ENCODE measurements at regions not wholly inside any gene's neighbourhood (a gene's known extent, or its start where the extent isn't known, plus 50 kb on each side); places are given as distances from the start of the nearest gene placed in this dataset.

DNA sequence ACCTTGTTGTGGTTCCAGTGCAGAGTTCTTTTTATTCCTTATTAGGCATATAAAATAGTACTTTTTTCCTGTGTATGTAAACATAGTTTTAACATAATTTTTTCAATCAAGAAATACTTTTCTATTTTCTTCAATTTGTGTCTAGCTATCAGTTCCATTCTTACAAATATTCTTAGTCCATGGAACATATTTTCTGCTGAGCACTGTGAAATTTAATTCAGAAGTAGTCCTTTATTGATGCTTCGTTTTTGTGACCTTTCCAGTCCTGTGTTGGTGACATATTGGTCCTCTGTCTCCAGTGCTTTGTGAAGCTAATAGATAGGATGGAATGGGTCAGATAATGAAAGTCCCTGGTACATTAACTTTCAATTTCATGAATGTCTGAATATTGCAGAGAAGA, 325.1 kb downstream of the SAMD5 start:
- Mint-ChIP-seq H3K4me3 (ENCODE audit: unreplicated experiment) (no peak overlapping the region), H3K36me3 (ENCODE audit: unreplicated experiment) (no peaks in the 10 kb centered on the region), H3K27ac (ENCODE audit: unreplicated experiment) (no peak overlapping the region), H3K27me3 (ENCODE audit: unreplicated experiment) (no peaks in the 10 kb centered on the region), H3K9me3 (ENCODE audit: unreplicated experiment) (no peaks in the 10 kb centered on the region), H3K4me1 (ENCODE audit: unreplicated experiment) (no peaks in the 10 kb centered on the region)
- TF ChIP-seq, protein P1, sequence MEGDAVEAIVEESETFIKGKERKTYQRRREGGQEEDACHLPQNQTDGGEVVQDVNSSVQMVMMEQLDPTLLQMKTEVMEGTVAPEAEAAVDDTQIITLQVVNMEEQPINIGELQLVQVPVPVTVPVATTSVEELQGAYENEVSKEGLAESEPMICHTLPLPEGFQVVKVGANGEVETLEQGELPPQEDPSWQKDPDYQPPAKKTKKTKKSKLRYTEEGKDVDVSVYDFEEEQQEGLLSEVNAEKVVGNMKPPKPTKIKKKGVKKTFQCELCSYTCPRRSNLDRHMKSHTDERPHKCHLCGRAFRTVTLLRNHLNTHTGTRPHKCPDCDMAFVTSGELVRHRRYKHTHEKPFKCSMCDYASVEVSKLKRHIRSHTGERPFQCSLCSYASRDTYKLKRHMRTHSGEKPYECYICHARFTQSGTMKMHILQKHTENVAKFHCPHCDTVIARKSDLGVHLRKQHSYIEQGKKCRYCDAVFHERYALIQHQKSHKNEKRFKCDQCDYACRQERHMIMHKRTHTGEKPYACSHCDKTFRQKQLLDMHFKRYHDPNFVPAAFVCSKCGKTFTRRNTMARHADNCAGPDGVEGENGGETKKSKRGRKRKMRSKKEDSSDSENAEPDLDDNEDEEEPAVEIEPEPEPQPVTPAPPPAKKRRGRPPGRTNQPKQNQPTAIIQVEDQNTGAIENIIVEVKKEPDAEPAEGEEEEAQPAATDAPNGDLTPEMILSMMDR (IDR thresholded peaks at IDR 0.05): no peak
- no peak for DNase-seq (ENCODE audit: extremely low spot score, unreplicated experiment)

DNA sequence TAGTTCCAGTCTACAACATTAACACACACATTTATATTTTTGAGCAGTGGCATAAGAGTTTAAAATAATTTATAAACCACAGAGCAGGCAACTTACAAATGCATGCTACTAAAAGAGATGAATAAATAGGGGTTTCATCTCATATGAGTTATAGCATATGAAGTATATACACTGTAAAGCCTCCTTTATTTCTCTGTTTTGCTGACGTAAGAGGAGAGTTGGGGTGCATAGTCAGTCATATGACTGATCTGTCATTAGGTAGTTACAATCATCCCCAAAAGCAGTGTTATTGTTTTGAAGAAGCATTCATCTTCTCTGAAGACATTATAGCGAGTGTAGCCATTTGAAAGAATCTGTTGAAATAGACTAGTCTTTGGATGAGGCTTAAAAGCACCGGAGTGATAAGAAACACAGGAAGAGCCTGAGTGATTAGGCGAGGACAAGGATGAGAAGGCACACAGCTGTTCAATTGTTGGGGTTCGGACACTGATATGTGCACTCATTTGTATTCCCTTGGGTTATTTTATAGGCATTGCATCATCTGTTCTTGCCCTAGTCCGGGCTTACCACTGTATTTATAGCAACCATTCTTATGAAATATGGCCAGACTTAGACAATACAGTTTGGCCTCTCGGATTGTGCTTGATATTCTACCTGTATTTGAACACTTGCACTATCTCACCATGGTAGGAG, 325.7 kb downstream of the SAMD5 start:
- Mint-ChIP-seq H3K4me3 (ENCODE audit: unreplicated experiment) (no peak overlapping the region), H3K9me3 (ENCODE audit: unreplicated experiment) (no peaks in the 10 kb centered on the region), H3K4me1 (ENCODE audit: unreplicated experiment) (no peaks in the 10 kb centered on the region), H3K27ac (ENCODE audit: unreplicated experiment) (no peak overlapping the region), H3K27me3 (ENCODE audit: unreplicated experiment) (no peaks in the 10 kb centered on the region), H3K36me3 (ENCODE audit: unreplicated experiment) (no peaks in the 10 kb centered on the region)
- TF ChIP-seq, protein P1 (IDR thresholded peaks at IDR 0.05): no peak
- DNase-seq (ENCODE audit: extremely low spot score, unreplicated experiment): no peak

DNA sequence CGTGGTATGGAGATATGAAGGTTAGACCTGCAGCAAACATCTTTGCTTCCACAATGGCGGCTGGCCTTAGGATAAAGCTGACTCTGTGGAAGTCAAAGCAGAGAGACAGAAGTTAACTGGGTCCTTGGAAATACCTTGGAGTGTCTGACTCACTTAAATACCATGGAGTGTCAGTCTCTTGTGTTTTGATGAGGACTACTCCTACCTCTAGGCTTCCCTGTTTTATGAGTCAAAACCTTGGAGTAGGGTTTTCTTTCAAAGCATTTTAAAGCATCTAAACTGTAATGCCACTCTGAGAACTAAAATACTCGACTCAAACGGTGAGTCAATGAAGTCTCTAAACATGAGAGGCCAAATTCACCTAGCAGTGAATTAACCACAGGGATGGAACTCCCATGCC, 329.1 kb downstream of the SAMD5 start:
- H3K4me1 Mint-ChIP-seq (ENCODE audit: unreplicated experiment): no peaks in the 10 kb centered on the region
- TF ChIP-seq, protein P1 (IDR thresholded peaks at IDR 0.05): no peak
- H3K4me3 Mint-ChIP-seq (ENCODE audit: unreplicated experiment): no peak overlapping the region
- no peak for DNase-seq (ENCODE audit: extremely low spot score, unreplicated experiment)
- no peaks in the 10 kb centered on the region for H3K27me3 Mint-ChIP-seq (ENCODE audit: unreplicated experiment)
- no peaks in the 10 kb centered on the region for H3K36me3 Mint-ChIP-seq (ENCODE audit: unreplicated experiment)
- H3K27ac Mint-ChIP-seq (ENCODE audit: unreplicated experiment): no peak overlapping the region
- no peaks in the 10 kb centered on the region for H3K9me3 Mint-ChIP-seq (ENCODE audit: unreplicated experiment)

DNA sequence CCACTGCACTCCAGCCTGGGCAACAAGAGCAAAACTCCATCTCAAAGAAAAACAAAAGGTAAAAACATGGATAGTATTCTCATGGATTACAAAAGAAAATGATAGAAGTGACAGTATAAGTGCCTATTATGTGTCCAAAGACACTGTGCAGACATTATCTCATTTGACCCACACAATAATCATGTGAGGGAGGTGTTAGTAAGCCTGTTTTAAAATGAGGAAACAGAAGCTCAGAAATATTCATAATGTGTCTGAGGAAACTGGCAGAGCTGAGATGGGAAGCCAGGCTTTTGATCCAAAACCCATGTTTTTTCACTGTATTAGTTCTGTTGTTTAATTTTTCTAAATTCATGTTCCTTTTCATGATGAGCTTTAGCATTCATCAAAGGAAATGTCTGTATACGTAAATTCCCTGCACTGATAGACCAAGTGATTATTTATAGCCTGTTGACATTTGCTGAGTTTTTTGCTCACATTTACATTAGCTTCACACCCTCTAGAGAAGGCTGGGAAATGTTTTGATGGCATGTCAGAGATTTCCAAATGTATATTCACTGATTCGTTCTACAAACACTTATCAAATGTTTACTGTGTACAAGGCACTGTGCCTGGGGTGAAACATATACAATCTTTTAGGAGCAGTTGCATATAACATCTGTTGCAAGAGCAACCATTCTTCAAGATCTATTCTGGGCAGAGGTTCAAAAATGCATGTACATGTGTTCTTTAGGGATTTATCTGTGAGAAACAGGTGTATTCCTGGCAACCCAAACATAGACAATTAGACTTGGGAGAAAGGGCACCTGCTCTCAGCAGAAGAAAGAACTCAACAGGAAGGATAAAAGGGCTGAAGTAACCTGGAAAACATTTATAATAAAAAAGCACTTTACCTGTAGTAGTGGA, 331.5 kb downstream of the SAMD5 start:
- Mint-ChIP-seq H3K4me3 (ENCODE audit: unreplicated experiment) (no peak overlapping the region), H3K27me3 (ENCODE audit: unreplicated experiment) (no peaks in the 10 kb centered on the region), H3K27ac (ENCODE audit: unreplicated experiment) (no peak overlapping the region), H3K4me1 (ENCODE audit: unreplicated experiment) (no peaks in the 10 kb centered on the region), H3K36me3 (ENCODE audit: unreplicated experiment) (no peaks in the 10 kb centered on the region), H3K9me3 (ENCODE audit: unreplicated experiment) (peaks cover 9% of the 10 kb centered on the region)
- TF ChIP-seq, protein P1 (IDR thresholded peaks at IDR 0.05): no peak
- no peak for DNase-seq (ENCODE audit: extremely low spot score, unreplicated experiment)

DNA sequence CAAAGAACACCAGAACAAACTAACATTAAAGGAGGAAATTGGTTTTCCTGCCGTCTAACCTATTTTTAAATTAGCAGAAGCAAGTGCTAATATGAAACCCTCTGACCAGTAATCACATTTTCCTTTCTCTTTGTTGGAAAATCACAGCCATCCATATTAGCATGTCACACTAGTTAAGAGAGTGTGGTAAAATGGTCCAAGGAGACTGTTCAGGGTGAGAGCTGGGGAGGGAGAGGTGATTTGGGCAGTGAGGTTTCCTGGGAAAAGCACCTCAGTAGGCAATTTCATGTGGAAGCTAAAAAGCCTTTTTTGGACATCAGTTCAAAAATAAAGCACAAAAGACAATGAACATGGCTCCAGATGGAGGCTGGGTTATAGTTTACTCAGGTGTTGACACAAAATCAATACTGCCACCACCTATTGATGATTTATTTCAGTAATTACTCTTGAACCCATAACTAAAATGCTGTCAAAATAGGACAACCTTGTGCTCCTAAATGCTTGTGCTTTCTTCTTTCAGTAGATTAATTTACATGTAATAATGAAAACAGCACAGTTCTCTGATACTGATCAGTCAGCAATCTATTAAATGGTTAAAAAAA, 333.2 kb downstream of the SAMD5 start:
- H3K4me1 Mint-ChIP-seq (ENCODE audit: unreplicated experiment): no peaks in the 10 kb centered on the region
- TF ChIP-seq, protein P1 (IDR thresholded peaks at IDR 0.05): no peak
- no peak overlapping the region for H3K4me3 Mint-ChIP-seq (ENCODE audit: unreplicated experiment)
- H3K9me3 Mint-ChIP-seq (ENCODE audit: unreplicated experiment): peaks cover 16% of the 10 kb centered on the region
- H3K36me3 Mint-ChIP-seq (ENCODE audit: unreplicated experiment): no peaks in the 10 kb centered on the region
- no peaks in the 10 kb centered on the region for H3K27me3 Mint-ChIP-seq (ENCODE audit: unreplicated experiment)
- no peak overlapping the region for H3K27ac Mint-ChIP-seq (ENCODE audit: unreplicated experiment)
- no peak for DNase-seq (ENCODE audit: extremely low spot score, unreplicated experiment)

All from osteocyte (in vitro differentiated cells).